Mesendoderm (in vitro differentiated cells): ENCODE measurements at regions not wholly inside any gene's neighbourhood (a gene's known extent, or its start where the extent isn't known, plus 50 kb on each side); places are given as distances from the start of the nearest gene placed in this dataset.

ENCODE experiments used
- DNase-seq: peaks from one replicate; pipeline ENCODE4 v3.0.0; 2013
- H2AK5ac ChIP-seq: 2 replicates; pipeline ENCODE4 v1.6.1; 2013; ENCODE audit warnings: low read length, inconsistent platforms
- H2BK120ac ChIP-seq: 2 replicates; pipeline ENCODE4 v1.6.1; 2013; ENCODE audit warnings: low read depth, mild to moderate bottlenecking, low read length, moderate library complexity, mixed read lengths
- H2BK15ac ChIP-seq: replicated peaks from 2 replicates; pipeline ENCODE4 v1.6.1; 2013; ENCODE audit warnings: low read depth, mild to moderate bottlenecking, moderate library complexity
- H2BK5ac ChIP-seq: 2 replicates; pipeline ENCODE4 v1.6.1; 2013; ENCODE audit warnings: low read length, inconsistent platforms
- H3K18ac ChIP-seq: 2 replicates; pipeline ENCODE4 v1.6.1; 2013; ENCODE audit warnings: mild to moderate bottlenecking, low read length, mixed read lengths
- H3K23ac ChIP-seq: one replicate; pipeline ENCODE4 v1.6.1; 2013; ENCODE audit warnings: low read length
- H3K27ac ChIP-seq: 2 replicates; pipeline ENCODE4 v1.5.1; 2013; ENCODE audit warnings: low read depth, mild to moderate bottlenecking, inconsistent platforms, low read length, moderate library complexity
- H3K27me3 ChIP-seq: 2 replicates; pipeline ENCODE4 v1.6.1; 2013; ENCODE audit warnings: low read length, control low read depth, mild to moderate bottlenecking, inconsistent platforms; ENCODE audit not compliant: insufficient read depth, poor library complexity
- H3K36me3 ChIP-seq: 2 replicates; pipeline ENCODE4 v1.6.1; 2013; ENCODE audit warnings: low read length, inconsistent platforms; ENCODE audit not compliant: control insufficient read depth, insufficient read depth
- H3K4ac ChIP-seq: one replicate; pipeline ENCODE4 v1.6.1; 2013; ENCODE audit warnings: low read depth, mild to moderate bottlenecking, low read length, moderate library complexity
- H3K4me1 ChIP-seq: 2 replicates; pipeline ENCODE4 v1.6.1; 2013; ENCODE audit warnings: low read depth, low read length, inconsistent platforms; ENCODE audit not compliant: control insufficient read depth
- H3K4me2 ChIP-seq: 2 replicates; pipeline ENCODE4 v1.6.1; 2013; ENCODE audit warnings: low read length
- H3K4me3 ChIP-seq: 2 replicates; pipeline ENCODE4 v1.5.1; 2013; ENCODE audit warnings: mild to moderate bottlenecking, low read length
- H3K56ac ChIP-seq: one replicate; pipeline ENCODE4 v1.6.1; 2013; ENCODE audit warnings: low read length
- H3K79me1 ChIP-seq: 2 replicates; pipeline ENCODE4 v1.6.1; 2013; ENCODE audit warnings: low read length, inconsistent platforms
- H3K79me2 ChIP-seq: 2 replicates; pipeline ENCODE4 v1.6.1; 2013; ENCODE audit warnings: mild to moderate bottlenecking, low read length; ENCODE audit not compliant: control insufficient read depth, insufficient read depth
- H3K9ac ChIP-seq: 2 replicates; pipeline ENCODE4 v1.6.1; 2013; ENCODE audit warnings: low read length, inconsistent platforms
- H4K5ac ChIP-seq: one replicate; pipeline ENCODE4 v1.6.1; 2013; ENCODE audit warnings: low read length
- H4K8ac ChIP-seq: one replicate; pipeline ENCODE4 v1.6.1; 2013; ENCODE audit warnings: low read depth, mild to moderate bottlenecking, control low read depth, low read length, moderate library complexity
- WGBS: extraction: QIAGEN DNeasy Blood & Tissue Kit; methylation state at CpG from one replicate; pipeline ENCODE4 v1.1.7; 2013; ENCODE audit warnings: low lambda C conversion rate, missing lambda C conversion rate; ENCODE audit not compliant: insufficient coverage; ENCODE audit errors: extremely low coverage; 5-methylcytosine and 5-hydroxymethylcytosine counted together

DNA sequence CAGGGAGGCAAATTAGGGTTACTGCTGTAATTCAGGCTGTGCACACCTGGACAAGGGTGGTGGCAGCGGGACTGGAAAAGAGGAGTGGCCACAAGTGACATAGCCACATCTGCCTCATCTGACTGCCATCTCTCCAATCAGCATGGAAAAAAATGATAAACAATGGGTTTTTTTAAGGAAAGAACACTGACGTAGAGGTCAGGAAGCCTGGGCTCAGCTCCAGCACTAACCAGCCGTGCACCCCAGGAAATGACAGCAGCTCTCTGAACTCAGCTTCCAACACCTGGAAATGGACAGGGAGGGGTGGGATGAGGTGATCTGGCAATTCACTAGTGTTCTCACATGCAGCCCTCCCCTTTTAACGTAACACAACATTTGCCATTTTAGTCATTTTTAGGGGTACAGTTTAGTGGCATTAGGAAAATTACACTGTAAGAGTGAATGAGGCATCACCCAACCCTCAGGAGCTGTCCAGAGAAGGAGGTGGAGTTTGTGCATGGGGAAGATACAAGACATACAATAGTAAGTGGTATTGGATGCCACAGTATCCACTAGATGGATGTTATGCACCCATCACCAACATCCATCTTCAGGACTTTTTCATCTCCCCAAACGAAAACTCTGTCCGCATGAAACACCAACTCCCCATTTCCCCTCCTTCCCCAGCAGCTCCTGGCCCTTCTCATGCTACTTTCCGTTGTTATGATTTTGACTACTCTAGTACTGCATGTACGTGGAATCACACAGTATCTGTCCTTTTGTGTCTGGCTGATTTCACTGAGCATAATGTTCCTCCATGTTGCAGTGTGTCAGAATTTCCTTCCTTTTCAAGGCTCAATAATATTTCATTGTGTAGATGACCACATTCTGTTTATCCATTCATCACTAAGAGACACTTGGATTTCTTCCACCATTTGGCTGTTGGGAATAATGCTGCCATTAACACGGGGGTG, 215.5 kb upstream of the ECI2 start:
- Histone ChIP-seq H2AK5ac (no peak overlapping the region), H4K8ac (no peak overlapping the region), H3K27me3 (no peaks in the 10 kb centered on the region), H3K56ac (no peak overlapping the region), H3K23ac (no peak overlapping the region), H3K18ac (no peak overlapping the region), H3K36me3 (no peaks in the 10 kb centered on the region), H4K5ac (no peak overlapping the region), H2BK15ac (no peak overlapping the region), H3K79me1 (no peaks in the 10 kb centered on the region), H3K4me1 (no peaks in the 10 kb centered on the region), H3K9ac (no peak overlapping the region), H3K79me2 (no peaks in the 10 kb centered on the region), H3K4me3 (no peak overlapping the region), H3K27ac (no peak overlapping the region), H3K4me2 (no peak overlapping the region), H2BK120ac (no peak overlapping the region), H2BK5ac (no peak overlapping the region), H3K4ac (no peak overlapping the region)
- DNase-seq, result no peak
- WGBS, result no CpG with 5 or more reads among the region's 9 CpGs

DNA sequence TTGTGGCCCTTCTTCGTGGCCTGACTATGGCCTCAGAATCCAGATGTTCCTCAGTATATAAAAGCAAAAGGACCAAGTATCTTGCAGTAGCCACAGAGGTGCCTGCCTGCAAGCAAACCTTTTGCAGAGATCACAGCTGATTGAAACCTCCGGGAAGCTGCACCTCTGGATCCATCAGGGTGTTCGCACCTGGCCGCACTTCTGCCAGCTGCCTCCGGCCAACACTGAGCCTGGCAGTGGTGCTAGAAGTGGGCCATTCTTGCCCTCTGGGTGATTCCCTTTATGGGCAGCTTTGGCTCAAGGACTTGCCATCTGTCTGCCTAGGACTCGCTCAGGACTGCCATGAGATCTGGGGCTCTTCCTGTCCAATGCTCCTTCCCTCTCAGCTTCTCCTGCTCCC, 214.6 kb upstream of the ECI2 start:
- Histone ChIP-seq H2BK15ac (no peak overlapping the region), H2BK120ac (no peak overlapping the region), H3K79me2 (no peaks in the 10 kb centered on the region), H3K79me1 (no peaks in the 10 kb centered on the region), H3K4me1 (no peaks in the 10 kb centered on the region), H4K8ac (no peak overlapping the region), H3K36me3 (no peaks in the 10 kb centered on the region), H3K4ac (no peak overlapping the region), H3K18ac (no peak overlapping the region), H3K27me3 (no peaks in the 10 kb centered on the region), H3K27ac (no peak overlapping the region), H4K5ac (no peak overlapping the region), H3K4me2 (no peak overlapping the region), H3K23ac (no peak overlapping the region), H3K4me3 (no peak overlapping the region), H3K9ac (no peak overlapping the region), H2BK5ac (no peak overlapping the region), H2AK5ac (no peak overlapping the region), H3K56ac (no peak overlapping the region)
- WGBS, result no CpG with 5 or more reads among the region's 6 CpGs
- DNase-seq, result no peak

DNA sequence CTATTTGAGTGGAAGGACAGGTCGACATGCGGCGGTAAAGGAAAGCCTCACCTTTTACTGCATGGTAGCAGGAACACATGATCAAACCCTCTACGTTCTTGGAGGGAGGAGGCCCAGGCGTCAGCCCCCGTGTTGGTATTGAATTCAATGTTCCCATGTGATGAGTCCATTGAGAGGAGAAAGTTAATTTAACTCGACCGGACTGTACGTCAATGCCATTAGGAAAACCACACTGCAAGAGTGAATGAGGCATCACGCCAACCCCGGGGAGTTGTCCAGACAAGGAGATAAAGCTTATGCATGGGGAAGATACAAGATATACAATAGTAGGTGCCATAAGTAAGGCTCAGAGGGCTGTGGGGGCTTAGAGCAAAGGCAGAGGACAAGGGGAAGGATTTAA, 213.9 kb upstream of the ECI2 start:
- Histone ChIP-seq H3K79me2 (no peaks in the 10 kb centered on the region), H3K18ac (no peak overlapping the region), H2AK5ac (no peak overlapping the region), H3K27me3 (no peaks in the 10 kb centered on the region), H3K4me3 (no peak overlapping the region), H3K56ac (no peak overlapping the region), H4K8ac (no peak overlapping the region), H3K4me2 (no peak overlapping the region), H3K4me1 (no peaks in the 10 kb centered on the region), H2BK5ac (no peak overlapping the region), H3K4ac (no peak overlapping the region), H3K23ac (no peak overlapping the region), H3K36me3 (no peaks in the 10 kb centered on the region), H3K79me1 (no peaks in the 10 kb centered on the region), H3K27ac (no peak overlapping the region), H2BK120ac (no peak overlapping the region), H2BK15ac (no peak overlapping the region), H3K9ac (no peak overlapping the region), H4K5ac (no peak overlapping the region)
- no peak for DNase-seq
- WGBS, result no CpG with 5 or more reads among the region's 11 CpGs

DNA sequence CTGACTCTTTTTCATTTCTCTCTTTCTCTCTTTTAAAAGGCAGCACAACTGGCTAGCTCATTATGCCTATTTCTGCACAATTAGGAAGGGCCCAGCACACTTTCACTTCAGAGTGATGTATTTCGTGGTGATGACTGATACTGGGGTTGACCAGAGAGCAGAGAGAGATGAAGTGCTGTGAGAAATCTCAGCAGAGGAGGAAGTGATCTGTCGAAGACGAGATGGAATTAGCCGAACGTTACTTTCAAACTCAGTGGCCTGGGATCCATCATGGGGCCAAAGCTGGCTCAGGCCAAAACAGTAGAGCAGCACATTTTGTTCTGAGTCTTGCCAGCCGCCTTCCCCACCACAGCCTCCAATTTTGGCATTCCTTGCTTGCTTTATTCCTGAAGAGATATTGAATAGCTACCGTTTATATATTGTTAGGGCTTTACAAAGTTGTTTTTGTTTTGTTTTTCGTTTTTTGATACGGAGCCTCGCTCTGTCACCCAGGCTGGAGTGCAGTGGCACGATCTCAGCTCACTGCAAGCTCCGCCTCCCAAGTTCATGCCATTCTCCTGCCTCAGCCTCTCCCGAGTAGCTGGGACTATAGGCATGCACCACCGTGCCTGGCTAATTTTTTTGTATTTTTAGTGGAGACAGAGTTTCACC, 213.2 kb upstream of the ECI2 start:
- WGBS, result no CpG with 5 or more reads among the region's 14 CpGs
- Histone ChIP-seq H2BK120ac (no peak overlapping the region), H3K4ac (no peak overlapping the region), H3K23ac (no peak overlapping the region), H2BK5ac (no peak overlapping the region), H3K56ac (no peak overlapping the region), H3K36me3 (no peaks in the 10 kb centered on the region), H3K27me3 (no peaks in the 10 kb centered on the region), H4K5ac (no peak overlapping the region), H3K4me2 (no peak overlapping the region), H3K79me2 (no peaks in the 10 kb centered on the region), H3K4me1 (no peaks in the 10 kb centered on the region), H2AK5ac (no peak overlapping the region), H3K4me3 (no peak overlapping the region), H4K8ac (no peak overlapping the region), H3K18ac (no peak overlapping the region), H2BK15ac (no peak overlapping the region), H3K79me1 (no peaks in the 10 kb centered on the region), H3K27ac (no peak overlapping the region), H3K9ac (no peak overlapping the region)
- DNase-seq, result no peak

DNA sequence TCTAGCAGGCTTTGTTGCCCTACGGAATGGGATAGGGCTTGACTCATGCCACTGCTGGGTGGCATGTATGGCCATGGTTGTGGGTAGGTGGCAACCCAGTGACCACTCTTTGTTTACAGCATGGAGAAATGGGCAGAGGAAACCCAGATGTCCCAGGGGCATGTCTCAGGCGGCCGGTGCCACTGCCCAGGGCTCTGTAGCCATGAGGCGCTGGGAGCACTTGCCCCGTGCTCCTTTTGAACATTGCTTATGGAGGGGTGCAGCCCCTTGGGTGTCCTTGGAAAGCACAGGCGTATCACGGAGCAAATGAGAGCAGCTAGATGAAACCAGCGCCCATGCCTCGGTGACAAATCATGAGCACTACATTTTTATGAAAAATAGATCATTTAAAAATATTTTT, 212.5 kb upstream of the ECI2 start:
- Histone ChIP-seq H3K4me3 (no peak overlapping the region), H3K18ac (no peak overlapping the region), H2BK5ac (no peak overlapping the region), H3K79me2 (no peaks in the 10 kb centered on the region), H3K27ac (no peak overlapping the region), H3K79me1 (no peaks in the 10 kb centered on the region), H2BK120ac (no peak overlapping the region), H3K27me3 (no peaks in the 10 kb centered on the region), H2AK5ac (no peak overlapping the region), H3K4me2 (no peak overlapping the region), H3K9ac (no peak overlapping the region), H4K5ac (no peak overlapping the region), H3K56ac (no peak overlapping the region), H3K36me3 (no peaks in the 10 kb centered on the region), H4K8ac (no peak overlapping the region), H3K4me1 (no peaks in the 10 kb centered on the region), H3K4ac (no peak overlapping the region), H2BK15ac (no peak overlapping the region), H3K23ac (no peak overlapping the region)
- no CpG with 5 or more reads among the region's 9 CpGs for WGBS
- DNase-seq, result no peak
